Neural progenitor cell (in vitro differentiated cells): ENCODE measurements at regions not wholly inside any gene's neighbourhood (a gene's known extent, or its start where the extent isn't known, plus 50 kb on each side); places are given as distances from the start of the nearest gene placed in this dataset.

Experiments
- CTCF ChIP-seq: fragments of 200-600 bp; sonication (generic); IDR thresholded peaks from 2 replicates; pipeline ENCODE4 v1.5.1; 2017; ENCODE audit warnings: antibody characterized with exemption, mild to moderate bottlenecking
- EZH2 ChIP-seq: fragments of 200-600 bp; sonication (generic); IDR thresholded peaks from 2 replicates; pipeline ENCODE4 v1.6.1; 2017; ENCODE audit warnings: antibody characterized with exemption, mild to moderate bottlenecking, moderate library complexity

- TF ChIP-seq EZH2 (no peak), CTCF (no peak)
Observed at GRCh38 chr3:88239870-88240269, 90.1 kb downstream of the C3orf38 start.
